Endodermal cell (in vitro differentiated cells): ENCODE measurements at regions not wholly inside any gene's neighbourhood (a gene's known extent, or its start where the extent isn't known, plus 50 kb on each side); places are given as distances from the start of the nearest gene placed in this dataset.

Experiments used
- DNase-seq: peaks from one replicate; pipeline ENCODE4 v3.0.0-alpha.2; 2017
- H3K27ac ChIP-seq: 2 replicates; pipeline ENCODE4 v1.5.1; 2013; ENCODE audit warnings: mild to moderate bottlenecking, low read depth, low read length, moderate library complexity
- H3K27me3 ChIP-seq: 2 replicates; pipeline ENCODE4 v1.6.1; 2013; ENCODE audit warnings: mild to moderate bottlenecking, low read length, moderate library complexity; ENCODE audit not compliant: insufficient read depth, control insufficient read depth, poor library complexity, severe bottlenecking
- H3K36me3 ChIP-seq: 2 replicates; pipeline ENCODE4 v1.7.0; 2013; ENCODE audit warnings: mild to moderate bottlenecking, low read length, moderate library complexity; ENCODE audit not compliant: control insufficient read depth, insufficient read depth
- H3K4me1 ChIP-seq: one replicate; pipeline ENCODE4 v1.7.0; 2013; ENCODE audit warnings: low read length; ENCODE audit not compliant: control insufficient read depth, insufficient read depth
- H3K4me3 ChIP-seq: 2 replicates; pipeline ENCODE4 v1.5.1; 2013; ENCODE audit warnings: mild to moderate bottlenecking, low read length, moderate library complexity
- H3K9ac ChIP-seq: 2 replicates; pipeline ENCODE4 v1.6.1; 2013; ENCODE audit warnings: mild to moderate bottlenecking, low read length, moderate library complexity; ENCODE audit not compliant: poor library complexity, severe bottlenecking; ENCODE audit errors: extremely low read depth
- H3K9me3 ChIP-seq: 2 replicates; pipeline ENCODE4 v1.6.1; 2013; ENCODE audit warnings: mild to moderate bottlenecking, low read length, moderate library complexity; ENCODE audit not compliant: control insufficient read depth
- H3K27ac Mint-ChIP-seq: 2 replicates; pipeline ENCODE4 v1.8.0; 2020; ENCODE audit warnings: mixed read lengths
- H3K27me3 Mint-ChIP-seq: 2 replicates; pipeline ENCODE4 v1.8.0; 2021; ENCODE audit warnings: mild to moderate bottlenecking, mixed read lengths; ENCODE audit not compliant: insufficient read depth
- H3K36me3 Mint-ChIP-seq: 2 replicates; pipeline ENCODE4 v1.8.0; 2020; ENCODE audit warnings: low read depth, mixed read lengths
- H3K4me1 Mint-ChIP-seq: 2 replicates; pipeline ENCODE4 v1.8.0; 2020; ENCODE audit warnings: mixed read lengths
- H3K4me3 Mint-ChIP-seq: 2 replicates; pipeline ENCODE4 v1.8.0; 2020; ENCODE audit warnings: mild to moderate bottlenecking, moderate library complexity, mixed read lengths
- H3K9me3 Mint-ChIP-seq: 2 replicates; pipeline ENCODE4 v1.8.0; 2020; ENCODE audit warnings: mild to moderate bottlenecking, mixed read lengths
- CTCF ChIP-seq: fragments of 200-600 bp; sonication (generic); conservative IDR thresholded peaks from 2 replicates; pipeline ENCODE4 v1.5.0; 2021; ENCODE audit warnings: antibody characterized with exemption, mild to moderate bottlenecking
- WGBS, 2 experiments: methylation state at CpG; one replicate each; pipeline versions ENCODE4 v1.1.5 to v1.1.7; 2013; ENCODE audit warnings: missing lambda C conversion rate in 2 of 2, mixed read lengths in 1 of 2; ENCODE audit not compliant: insufficient coverage in 1 of 2, insufficient read length in 1 of 2; 5-methylcytosine and 5-hydroxymethylcytosine counted together

DNA sequence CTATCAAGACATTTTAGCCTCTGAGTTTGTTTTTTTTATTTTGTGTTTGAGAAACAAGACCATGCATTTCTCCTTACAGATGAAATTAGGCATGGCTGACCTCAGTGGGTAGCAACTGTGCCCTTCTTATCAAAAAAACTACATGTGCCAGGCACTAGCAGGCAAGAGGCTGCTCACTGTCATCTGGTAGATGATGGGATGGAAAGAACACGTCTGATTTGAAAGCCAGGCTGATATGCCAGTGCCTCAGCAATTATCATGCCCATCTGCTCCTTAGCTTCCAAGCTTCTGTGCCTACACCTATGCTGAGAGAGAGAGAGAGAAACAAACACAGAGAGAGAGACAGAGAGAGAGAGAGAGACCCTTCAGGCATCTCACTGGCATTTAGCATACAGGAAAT lies 149.9 kb downstream of the C6orf118 start:
- no peak overlapping the region for H3K27ac Mint-ChIP-seq

GRCh38 chr6:165146456-165146855 lies 162.9 kb downstream of the C6orf118 start:
- Mint-ChIP-seq H3K27ac (no peak overlapping the region), H3K4me1 (no peaks in the 10 kb centered on the region), H3K36me3 (no peaks in the 10 kb centered on the region), H3K4me3 (no peak overlapping the region), H3K9me3 (peaks cover 2% of the 10 kb centered on the region), H3K27me3 (no peaks in the 10 kb centered on the region)
- H3K9me3 ChIP-seq, result no peaks in the 10 kb centered on the region
- no peaks in the 10 kb centered on the region for H3K36me3 ChIP-seq
- peak; percentile 54 for DNase-seq
- H3K27ac ChIP-seq, result no peak overlapping the region
- no peaks in the 10 kb centered on the region for H3K4me1 ChIP-seq
- no peak for TF ChIP-seq CTCF
- no peak overlapping the region for H3K4me3 ChIP-seq
- WGBS, 2 experiments, result 86 to 89% methylated on average over 1 to 2 of the region's 3 CpGs
- no peaks in the 10 kb centered on the region for H3K27me3 ChIP-seq
- no peak overlapping the region for H3K9ac ChIP-seq

More for the DNA sequence above, 149.9 kb downstream of the C6orf118 start:
- Histone ChIP-seq H3K9me3 (peaks cover 22% of the 10 kb centered on the region), H3K4me3 (no peak overlapping the region), H3K36me3 (no peaks in the 10 kb centered on the region), H3K4me1 (no peaks in the 10 kb centered on the region), H3K27ac (no peak overlapping the region), H3K9ac (no peak overlapping the region), H3K27me3 (no peaks in the 10 kb centered on the region)
- no peak for TF ChIP-seq CTCF
- Mint-ChIP-seq H3K27me3 (no peaks in the 10 kb centered on the region), H3K36me3 (no peaks in the 10 kb centered on the region), H3K4me1 (no peaks in the 10 kb centered on the region), H3K4me3 (no peak overlapping the region), H3K9me3 (peaks cover 32% of the 10 kb centered on the region)
- no peak for DNase-seq
- 90% methylated on average over 1 of the region's 1 CpG; no CpG with 5 or more reads in 1 of the 2 experiments for WGBS, 2 experiments

GRCh38 chr6:165135889-165136288 lies 173.5 kb downstream of the C6orf118 start:
- Histone ChIP-seq H3K9me3 (no peaks in the 10 kb centered on the region), H3K9ac (no peak overlapping the region), H3K36me3 (no peaks in the 10 kb centered on the region), H3K27me3 (no peaks in the 10 kb centered on the region), H3K4me3 (no peak overlapping the region), H3K27ac (no peak overlapping the region), H3K4me1 (no peaks in the 10 kb centered on the region)
- Mint-ChIP-seq H3K4me1 (no peaks in the 10 kb centered on the region), H3K27ac (no peak overlapping the region), H3K36me3 (no peaks in the 10 kb centered on the region), H3K27me3 (no peaks in the 10 kb centered on the region), H3K4me3 (no peak overlapping the region), H3K9me3 (peaks cover 29% of the 10 kb centered on the region)
- WGBS, 2 experiments, result 82 to 86% methylated on average over 2 of the region's 2 CpGs
- no peak for TF ChIP-seq CTCF
- no peak for DNase-seq
